H7 (cell line): ENCODE measurements at regions not wholly inside any gene's neighbourhood (a gene's known extent, or its start where the extent isn't known, plus 50 kb on each side); places are given as distances from the start of the nearest gene placed in this dataset.

Experiments used
- DNase-seq: peaks from one replicate; pipeline ENCODE4 v3.0.0; 2012
- H3K27me3 ChIP-seq: 2 replicates; pipeline ENCODE4 v1.6.0; 2011; ENCODE audit warnings: mild to moderate bottlenecking, low read length; ENCODE audit not compliant: control insufficient read depth, insufficient read depth
- H3K36me3 ChIP-seq: replicated peaks from 2 replicates; pipeline ENCODE4 v1.5.1; 2011; ENCODE audit warnings: low read length; ENCODE audit not compliant: control insufficient read depth, insufficient read depth
- H3K4me3 ChIP-seq: 2 replicates; pipeline ENCODE4 v1.5.1; 2011; ENCODE audit warnings: low read depth, mild to moderate bottlenecking, control low read depth, low read length, moderate library complexity; ENCODE audit not compliant: insufficient read depth

DNA sequence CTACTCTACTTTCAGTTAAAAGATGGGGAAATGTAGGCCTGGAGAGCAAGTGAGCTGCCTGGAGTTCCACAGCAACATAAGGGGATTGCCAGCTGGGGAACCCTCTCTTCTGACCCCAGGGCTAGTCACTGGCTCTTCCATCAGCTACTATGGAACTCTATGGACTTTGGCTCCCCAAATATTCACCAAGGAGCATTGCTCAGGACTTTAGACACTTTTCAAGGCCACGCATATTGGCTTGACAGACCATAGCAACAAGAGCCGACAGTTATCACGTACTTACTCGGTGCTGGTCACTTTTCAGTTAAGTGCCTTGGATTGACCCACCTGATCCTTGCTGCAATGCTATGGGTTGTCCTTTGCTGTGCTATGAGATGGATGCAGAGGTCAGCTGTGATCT lies 360.7 kb upstream of the CHD6 start:
- Histone ChIP-seq H3K27me3 (no peaks in the 10 kb centered on the region), H3K4me3 (no peak overlapping the region), H3K36me3 (no peaks in the 10 kb centered on the region)
- no peak for DNase-seq

GRCh38 chr20:41978246-41978790 lies 360.1 kb upstream of the CHD6 start:
- H3K36me3 ChIP-seq = no peaks in the 10 kb centered on the region
- H3K27me3 ChIP-seq = no peaks in the 10 kb centered on the region
- no peak overlapping the region for H3K4me3 ChIP-seq
- DNase-seq = no peak

- Histone ChIP-seq H3K4me3 (no peak overlapping the region), H3K27me3 (no peaks in the 10 kb centered on the region), H3K36me3 (no peaks in the 10 kb centered on the region)
- DNase-seq = no peak
Observed at GRCh38 chr20:41969656-41970055, 351.5 kb upstream of the CHD6 start.

- DNase-seq = no peak
- no peak overlapping the region for H3K4me3 ChIP-seq
- H3K36me3 ChIP-seq = no peaks in the 10 kb centered on the region
- H3K27me3 ChIP-seq = no peaks in the 10 kb centered on the region
Observed at GRCh38 chr20:41960166-41960565, 342.0 kb upstream of the CHD6 start.

DNA sequence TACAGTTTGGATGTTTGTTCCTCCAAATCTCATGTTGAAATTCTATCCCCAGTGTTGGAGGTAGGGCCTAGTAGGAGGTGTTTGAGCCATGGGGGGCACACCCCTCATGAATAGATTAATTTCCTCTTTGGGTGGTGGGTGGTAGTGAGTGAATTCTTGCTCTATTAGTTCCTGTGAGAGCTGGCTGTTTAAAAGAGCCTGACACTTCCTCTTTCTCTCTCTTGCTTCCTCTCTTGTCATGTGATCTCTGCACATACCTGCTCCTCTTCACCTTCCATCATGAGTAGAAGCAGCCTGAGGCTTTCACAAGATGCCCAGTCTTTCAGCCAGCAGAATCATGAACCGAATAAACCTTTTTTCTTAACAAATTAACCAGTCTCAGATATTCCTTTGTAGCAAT lies 340.2 kb upstream of the CHD6 start:
- Histone ChIP-seq H3K36me3 (no peaks in the 10 kb centered on the region), H3K4me3 (no peak overlapping the region), H3K27me3 (no peaks in the 10 kb centered on the region)
- DNase-seq = no peak

DNA sequence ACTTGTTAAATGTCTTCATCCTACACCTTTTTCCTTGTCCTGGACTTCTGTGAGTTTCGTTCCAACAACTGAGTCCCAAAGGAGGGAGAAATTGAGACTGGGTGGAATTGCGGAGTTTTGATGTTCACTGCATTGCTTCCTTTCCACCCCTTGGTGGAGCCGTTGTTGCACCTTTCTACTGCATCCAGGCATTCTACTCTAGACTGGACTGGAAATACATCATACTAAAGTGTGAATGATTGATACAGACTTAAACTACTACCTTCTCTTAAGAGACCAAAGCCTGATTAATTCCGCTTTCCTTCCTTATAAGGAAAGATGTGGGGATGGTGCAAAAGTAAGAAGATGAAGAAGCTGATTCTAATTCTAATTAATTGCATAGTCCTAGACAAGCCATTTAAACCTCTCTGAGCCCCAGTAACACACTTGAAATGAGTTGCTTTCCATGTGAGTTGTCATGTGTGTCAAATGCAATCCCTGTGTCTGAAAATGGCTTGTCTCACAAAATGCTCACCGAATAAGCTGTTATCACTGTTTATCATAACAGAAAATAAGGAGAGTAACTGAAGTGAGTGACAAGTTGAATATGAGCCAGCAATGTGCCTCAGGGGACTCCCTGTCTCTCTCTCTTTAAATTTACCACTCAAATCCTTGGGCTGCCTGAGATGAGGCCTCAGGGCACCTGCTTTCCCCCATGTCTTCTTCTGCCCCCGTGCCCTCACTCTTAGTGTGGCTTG lies 338.3 kb upstream of the CHD6 start:
- H3K36me3 ChIP-seq = no peaks in the 10 kb centered on the region
- H3K27me3 ChIP-seq = no peaks in the 10 kb centered on the region
- H3K4me3 ChIP-seq = no peak overlapping the region
- DNase-seq = peak; percentile 37

- Histone ChIP-seq H3K27me3 (no peaks in the 10 kb centered on the region), H3K36me3 (no peaks in the 10 kb centered on the region), H3K4me3 (no peak overlapping the region)
- no peak for DNase-seq
Observed at GRCh38 chr20:41952166-41952565, 334.0 kb upstream of the CHD6 start.

GRCh38 chr20:41951615-41952014 lies 333.4 kb upstream of the CHD6 start:
- no peaks in the 10 kb centered on the region for H3K36me3 ChIP-seq
- no peaks in the 10 kb centered on the region for H3K27me3 ChIP-seq
- DNase-seq = no peak
- no peak overlapping the region for H3K4me3 ChIP-seq

DNA sequence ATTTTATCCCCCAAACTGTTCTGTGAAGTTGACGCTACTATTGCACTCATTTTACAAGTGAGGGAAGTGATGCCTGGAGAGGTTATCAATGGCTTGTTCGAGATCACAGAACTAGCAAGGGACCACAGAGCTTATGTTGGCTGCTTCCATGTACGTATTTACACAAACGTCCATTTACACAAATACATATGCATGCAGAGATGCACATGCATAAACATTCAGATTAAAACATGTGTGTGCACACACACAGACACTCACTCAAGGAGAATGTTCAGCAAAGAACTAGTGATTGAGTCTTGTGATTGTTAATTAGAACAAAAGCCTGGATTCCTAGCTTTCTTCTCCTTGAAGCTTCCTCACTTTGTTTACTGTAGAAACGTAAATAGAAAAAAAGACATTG lies 321.5 kb upstream of the CHD6 start:
- no peaks in the 10 kb centered on the region for H3K27me3 ChIP-seq
- H3K36me3 ChIP-seq = no peaks in the 10 kb centered on the region
- H3K4me3 ChIP-seq = no peak overlapping the region
- no peak for DNase-seq

DNA sequence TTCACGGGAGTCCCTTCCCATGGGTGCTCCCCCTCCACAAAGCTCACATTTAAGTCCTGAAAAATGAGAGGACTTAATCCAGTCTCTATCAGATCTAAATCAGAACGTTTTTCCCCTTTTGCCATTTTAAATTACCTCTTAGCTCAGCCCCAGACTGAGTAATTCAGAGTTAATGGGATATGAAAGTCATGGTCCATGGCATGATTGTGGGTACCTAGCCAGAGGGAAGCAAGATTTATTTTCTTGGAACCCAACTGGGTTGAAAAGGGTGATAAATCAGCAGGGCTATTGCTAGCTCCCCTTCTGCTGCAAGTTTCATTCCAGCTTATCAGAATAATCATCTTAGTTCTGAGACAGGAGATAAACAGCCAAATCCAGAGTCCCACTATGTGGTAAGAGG lies 320.2 kb upstream of the CHD6 start:
- no peak overlapping the region for H3K4me3 ChIP-seq
- no peaks in the 10 kb centered on the region for H3K36me3 ChIP-seq
- DNase-seq = no peak
- H3K27me3 ChIP-seq = no peaks in the 10 kb centered on the region

- Histone ChIP-seq H3K36me3 (no peaks in the 10 kb centered on the region), H3K27me3 (no peaks in the 10 kb centered on the region), H3K4me3 (no peak overlapping the region)
- no peak for DNase-seq
Observed at GRCh38 chr20:41935259-41935791, 317.1 kb upstream of the CHD6 start.

DNA sequence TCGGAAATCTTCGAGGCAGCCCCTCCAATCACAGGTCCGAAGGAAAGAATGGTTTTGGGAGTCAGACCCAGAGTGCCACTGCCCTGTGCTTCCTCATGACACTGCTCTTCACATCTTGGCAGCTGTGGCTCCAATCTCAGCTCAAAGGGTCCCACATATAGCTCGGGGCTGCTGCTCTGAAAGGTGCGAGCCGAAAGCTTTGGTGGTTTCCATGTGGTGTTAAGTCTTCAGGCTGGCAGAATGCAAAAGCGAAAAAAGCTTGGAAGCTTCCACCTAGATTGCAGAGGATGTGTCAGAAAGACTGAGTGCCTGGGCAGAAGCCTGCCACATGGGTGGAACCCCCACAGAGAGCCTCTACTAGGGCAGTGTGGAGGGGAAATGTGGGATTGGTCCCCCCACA lies 314.3 kb upstream of the CHD6 start:
- Histone ChIP-seq H3K36me3 (no peaks in the 10 kb centered on the region), H3K4me3 (no peak overlapping the region), H3K27me3 (no peaks in the 10 kb centered on the region)
- DNase-seq = no peak

GRCh38 chr20:41927655-41928054 lies 309.5 kb upstream of the CHD6 start:
- H3K27me3 ChIP-seq = no peaks in the 10 kb centered on the region
- no peak overlapping the region for H3K4me3 ChIP-seq
- DNase-seq = no peak
- H3K36me3 ChIP-seq = no peaks in the 10 kb centered on the region

GRCh38 chr20:41927189-41927588 lies 309.0 kb upstream of the CHD6 start:
- Histone ChIP-seq H3K27me3 (no peaks in the 10 kb centered on the region), H3K4me3 (no peak overlapping the region), H3K36me3 (no peaks in the 10 kb centered on the region)
- DNase-seq = no peak

- Histone ChIP-seq H3K36me3 (no peaks in the 10 kb centered on the region), H3K4me3 (no peak overlapping the region), H3K27me3 (no peaks in the 10 kb centered on the region)
- DNase-seq = no peak
Observed at GRCh38 chr20:41925476-41925875, 307.3 kb upstream of the CHD6 start.
